NCI-H526 (cell line): ENCODE measurements at regions not wholly inside any gene's neighbourhood (a gene's known extent, or its start where the extent isn't known, plus 50 kb on each side); places are given as distances from the start of the nearest gene placed in this dataset.

Source experiments
- DNase-seq, 2 experiments: peaks; one replicate each; lab custom pipeline; 2025; lab: John Stamatoyannopoulos, UW

DNA sequence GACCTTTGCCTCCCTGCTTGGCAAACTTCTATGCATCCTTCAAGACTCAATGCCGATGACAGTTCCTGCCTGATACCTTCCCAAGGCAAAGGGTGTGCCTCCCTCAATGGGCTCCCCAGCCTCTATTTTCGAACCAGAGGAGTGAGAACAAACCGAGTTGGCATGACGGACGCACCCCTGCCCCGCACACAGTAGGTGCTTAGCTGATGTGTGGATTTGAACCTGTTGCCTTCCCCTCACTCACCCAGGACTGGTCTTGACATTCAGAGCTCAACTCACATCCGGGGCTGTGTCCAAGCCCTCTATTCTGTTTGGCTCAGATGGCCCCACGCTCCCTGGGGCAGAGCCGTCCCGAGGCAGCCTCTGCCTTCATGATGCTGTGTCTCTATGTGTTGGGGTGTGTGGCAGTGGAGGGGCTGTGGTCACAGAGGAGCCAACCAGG, 52.2 kb upstream of the SLC6A11 start:
- no peak for DNase-seq

DNA sequence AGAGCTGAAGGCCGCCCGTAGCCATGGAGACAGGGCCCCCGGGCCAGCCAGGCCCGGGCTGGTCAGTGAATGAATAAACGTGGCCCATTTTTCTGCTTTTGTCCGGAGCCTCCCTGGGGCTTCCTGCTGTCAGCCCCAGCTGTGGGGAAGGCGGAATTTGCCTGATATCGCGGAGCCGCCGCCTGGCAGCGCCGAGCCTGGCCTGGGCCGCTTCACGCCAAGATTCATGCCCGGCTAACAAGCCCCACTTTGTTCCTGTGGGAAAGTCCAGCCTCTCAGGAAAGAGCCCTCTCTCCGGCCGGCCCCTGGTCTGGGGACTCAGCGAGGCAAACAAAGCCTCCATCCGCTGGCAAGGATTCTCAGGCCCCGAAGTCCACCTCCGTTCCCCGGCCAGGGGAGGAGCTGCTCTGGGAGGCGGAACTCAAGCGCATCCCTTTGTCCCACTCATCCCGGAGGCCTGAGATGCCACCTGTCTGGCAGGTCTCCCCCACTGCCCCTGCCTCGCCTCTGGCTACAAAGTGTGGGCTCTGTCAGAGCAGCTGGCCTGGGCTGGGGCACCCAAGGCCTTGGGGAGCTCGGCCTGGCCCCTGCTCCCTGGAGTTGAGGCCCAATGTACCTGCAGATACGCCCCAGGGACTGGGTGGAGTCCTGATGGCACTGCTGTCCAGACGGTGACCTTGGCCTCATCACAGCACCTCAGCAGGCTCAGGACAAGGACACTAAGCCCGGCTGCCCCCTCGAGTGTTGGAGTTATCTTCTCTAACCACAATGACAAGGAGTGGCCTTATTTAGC, 51.6 kb upstream of the SLC6A11 start:
- DNase-seq, result no peak

DNA sequence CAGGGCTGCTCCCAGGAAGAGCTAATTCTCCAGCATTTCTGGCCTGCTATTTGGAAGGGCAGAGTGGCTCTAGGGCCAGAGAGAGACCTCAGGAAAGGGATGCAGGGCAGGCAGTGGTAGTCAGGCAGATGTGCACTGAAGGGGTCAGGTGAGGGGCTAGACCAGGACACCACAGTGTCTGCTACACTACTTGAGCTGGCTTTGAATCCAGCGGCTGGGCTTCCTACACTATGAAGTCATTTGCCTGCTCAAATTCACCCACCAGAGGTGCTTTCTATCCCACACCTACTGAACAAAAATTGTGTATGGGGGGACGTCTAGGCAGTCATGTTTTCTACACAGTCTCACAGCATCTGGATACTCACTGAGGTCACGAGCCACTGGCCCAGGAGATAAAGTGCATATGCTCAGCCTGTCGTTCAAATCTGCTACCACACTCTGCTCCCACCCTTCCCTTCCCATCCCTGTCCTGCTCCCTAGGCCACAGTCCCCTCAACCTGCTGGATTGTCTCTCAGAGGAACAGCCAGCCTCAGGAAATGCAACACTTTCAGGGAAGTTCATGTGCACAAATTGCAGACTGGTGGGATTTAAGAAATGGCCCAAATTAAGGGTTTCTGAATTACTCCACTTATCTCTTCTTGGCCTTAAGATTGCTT, 49.9 kb upstream of the SLC6A11 start:
- DNase-seq, result no peak
